ACC112 (cell line): ENCODE measurements at regions not wholly inside any gene's neighbourhood (a gene's known extent, or its start where the extent isn't known, plus 50 kb on each side); places are given as distances from the start of the nearest gene placed in this dataset.
A peak's percentile ranks its signal among the peaks of the same experiment; 100 is the strongest.

Experiments used
- H2AFZ ChIP-seq: fragments of 200-600 bp; sonication (generic); one replicate; pipeline ENCODE4 v1.6.0; 2017; ENCODE audit warnings: antibody characterized with exemption, low read length; ENCODE audit not compliant: unreplicated experiment
- H3K27ac ChIP-seq: fragments of 200-600 bp; sonication (generic); 2 replicates; pipeline ENCODE4 v1.5.1; 2014; ENCODE audit warnings: low read depth, mild to moderate bottlenecking, antibody characterized with exemption, low read length, moderate library complexity
- H3K27me3 ChIP-seq: fragments of 200-600 bp; sonication (generic); 2 replicates; pipeline ENCODE4 v1.6.1; 2014; ENCODE audit warnings: mild to moderate bottlenecking, antibody characterized with exemption, low read length, moderate library complexity, mixed read lengths; ENCODE audit not compliant: insufficient read depth
- H3K36me3 ChIP-seq: fragments of 200-600 bp; sonication (generic); 2 replicates; pipeline ENCODE4 v1.6.1; 2016; ENCODE audit warnings: mild to moderate bottlenecking, antibody characterized with exemption, low read length, moderate library complexity, mixed read lengths; ENCODE audit not compliant: insufficient read depth
- H3K4me1 ChIP-seq: fragments of 200-600 bp; sonication (generic); one replicate; pipeline ENCODE4 v1.6.1; 2016; ENCODE audit warnings: low read length, mixed read lengths; ENCODE audit not compliant: insufficient read depth, unreplicated experiment, control insufficient read depth
- H3K4me3 ChIP-seq: fragments of 200-600 bp; sonication (generic); 2 replicates; pipeline ENCODE4 v1.5.1; 2014; ENCODE audit warnings: mild to moderate bottlenecking, low read depth, low read length
- H3K79me2 ChIP-seq: fragments of 200-600 bp; sonication (generic); one replicate; pipeline ENCODE4 v1.6.0; 2016; ENCODE audit warnings: low read length; ENCODE audit not compliant: control insufficient read depth, unreplicated experiment, insufficient read depth

DNA sequence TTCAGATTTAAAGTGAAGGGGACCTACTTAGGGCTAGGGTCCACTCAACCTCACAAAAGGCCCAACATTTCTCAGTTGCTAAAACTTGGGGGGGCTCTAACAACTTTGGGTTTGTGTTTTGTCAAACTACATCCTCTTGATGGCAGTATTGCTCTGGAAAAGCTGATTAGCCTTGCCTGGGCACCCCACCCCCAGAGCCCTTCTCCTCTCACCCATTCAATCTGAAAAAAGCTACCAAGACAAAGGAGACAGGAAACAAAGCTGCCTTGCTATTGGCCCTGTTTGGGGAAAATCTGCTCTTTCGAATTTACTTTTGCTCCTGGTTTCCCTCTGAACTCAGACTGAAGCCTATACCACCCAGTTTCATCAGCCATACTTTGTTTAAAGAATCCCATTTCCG is 195.2 kb upstream of the STK26 start:
- no peaks in the 10 kb centered on the region for H3K79me2 ChIP-seq

GRCh38 chrX:131828482-131828881 is 194.6 kb upstream of the STK26 start:
- H3K36me3 ChIP-seq, result no peaks in the 10 kb centered on the region
- no peaks in the 10 kb centered on the region for H3K4me1 ChIP-seq
- no peak overlapping the region for H2AFZ ChIP-seq
- H3K27me3 ChIP-seq, result no peaks in the 10 kb centered on the region
- H3K27ac ChIP-seq, result no peak overlapping the region
- no peaks in the 10 kb centered on the region for H3K79me2 ChIP-seq
- no peak overlapping the region for H3K4me3 ChIP-seq

More for the DNA sequence above, 195.2 kb upstream of the STK26 start:
- Histone ChIP-seq H3K4me3 (no peak overlapping the region), H3K36me3 (no peaks in the 10 kb centered on the region), H3K27ac (no peak overlapping the region), H3K27me3 (no peaks in the 10 kb centered on the region), H3K4me1 (no peaks in the 10 kb centered on the region), H2AFZ (no peak overlapping the region)

- Histone ChIP-seq H3K79me2 (no peaks in the 10 kb centered on the region), H3K4me1 (no peaks in the 10 kb centered on the region), H2AFZ (peak overlapping the region; percentile 51), H3K27me3 (no peaks in the 10 kb centered on the region), H3K4me3 (0 out of 2 replicates have a peak overlapping the region, but pooled peaks have one; percentile 8), H3K27ac (no peak overlapping the region), H3K36me3 (no peaks in the 10 kb centered on the region)
These were observed 192.5 kb upstream of the STK26 start for GRCh38 chrX:131830400-131831184.

DNA sequence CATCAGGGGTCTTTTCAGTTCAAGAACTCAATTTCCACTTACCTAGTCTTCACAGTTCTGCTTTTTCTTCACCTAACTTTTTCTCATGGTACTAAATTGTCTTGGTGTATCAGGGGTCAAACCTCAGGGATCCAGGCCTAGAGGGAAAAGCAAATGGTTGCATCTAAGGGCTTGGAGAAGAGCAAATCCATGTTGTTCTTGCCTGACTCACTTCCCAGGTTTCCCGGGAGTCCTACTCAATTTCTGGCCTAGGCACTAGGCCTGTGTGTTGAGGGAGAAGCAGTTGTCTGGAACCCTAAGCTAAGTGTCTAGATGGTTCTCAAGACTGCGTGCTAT is 191.9 kb upstream of the STK26 start:
- Histone ChIP-seq H2AFZ (peak overlapping the region; percentile 51), H3K27me3 (no peaks in the 10 kb centered on the region), H3K4me3 (no peak overlapping the region), H3K4me1 (no peaks in the 10 kb centered on the region), H3K27ac (no peak overlapping the region), H3K36me3 (no peaks in the 10 kb centered on the region), H3K79me2 (no peaks in the 10 kb centered on the region)

- no peak overlapping the region for H2AFZ ChIP-seq
These were observed 186.9 kb upstream of the STK26 start for GRCh38 chrX:131836161-131836560.

DNA sequence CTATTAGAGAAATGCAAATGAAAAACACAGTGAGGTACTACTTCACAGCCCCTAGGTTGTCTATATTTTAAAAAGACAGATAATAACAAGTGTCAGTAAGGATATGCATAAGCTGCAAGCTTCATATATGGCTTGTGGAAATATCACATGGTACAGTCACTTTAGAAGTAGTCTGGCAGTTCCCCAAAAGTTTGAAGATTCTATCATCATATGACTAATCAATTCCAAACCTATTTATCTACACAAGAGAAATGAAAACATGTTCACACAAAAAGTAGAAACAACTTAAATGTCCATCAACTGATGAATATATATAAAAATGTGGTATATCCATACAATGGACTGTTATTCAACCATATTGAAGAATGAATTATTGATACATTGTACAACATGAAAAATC is 185.8 kb upstream of the STK26 start:
- Histone ChIP-seq H3K27me3 (no peaks in the 10 kb centered on the region), H3K36me3 (no peaks in the 10 kb centered on the region), H2AFZ (no peak overlapping the region), H3K4me3 (no peak overlapping the region), H3K4me1 (no peaks in the 10 kb centered on the region), H3K79me2 (no peaks in the 10 kb centered on the region), H3K27ac (no peak overlapping the region)

More at GRCh38 chrX:131836161-131836560, 186.9 kb upstream of the STK26 start:
- H3K79me2 ChIP-seq, result no peaks in the 10 kb centered on the region
- H3K27ac ChIP-seq, result no peak overlapping the region
- no peaks in the 10 kb centered on the region for H3K4me1 ChIP-seq
- H3K27me3 ChIP-seq, result no peaks in the 10 kb centered on the region
- no peaks in the 10 kb centered on the region for H3K36me3 ChIP-seq
- no peak overlapping the region for H3K4me3 ChIP-seq

DNA sequence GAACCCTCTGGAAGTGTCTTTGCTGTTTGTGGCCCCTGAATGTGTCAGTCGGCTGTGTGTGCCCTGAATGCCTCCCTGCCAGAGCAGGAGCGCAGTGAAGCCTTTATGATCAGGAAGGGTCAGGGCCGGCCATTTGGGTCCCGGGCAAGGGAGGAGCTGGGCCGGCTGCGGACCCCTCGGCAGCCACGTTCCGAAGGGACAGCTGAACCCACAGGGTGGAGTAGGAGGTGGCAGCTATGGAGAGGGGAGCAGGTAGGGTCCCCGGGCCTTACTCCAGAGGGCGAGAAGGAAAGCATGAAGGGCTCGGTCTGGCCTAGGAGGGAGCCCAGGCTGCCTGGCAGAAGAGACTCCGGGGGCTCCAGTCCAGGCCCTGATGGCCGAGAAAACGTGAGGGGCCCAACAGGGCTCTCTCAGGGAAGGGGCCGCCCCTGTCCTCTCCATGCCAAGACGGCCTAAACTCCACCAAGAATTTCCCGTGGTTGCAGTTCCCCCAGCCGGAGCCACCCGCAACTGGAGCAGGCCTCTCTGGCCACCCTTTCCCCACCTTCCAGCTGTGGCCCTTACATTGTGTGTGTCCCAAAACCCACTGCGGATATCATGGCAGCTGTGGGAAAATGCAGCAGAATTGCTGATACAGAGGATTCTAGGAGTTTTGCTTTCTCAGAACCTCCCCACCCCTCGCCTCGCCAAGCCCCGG is 182.2 kb upstream of the STK26 start:
- H3K36me3 ChIP-seq, result no peaks in the 10 kb centered on the region
- H3K79me2 ChIP-seq, result no peaks in the 10 kb centered on the region
- no peaks in the 10 kb centered on the region for H3K4me1 ChIP-seq
- peak overlapping the region; percentile 38 for H2AFZ ChIP-seq
- no peak overlapping the region for H3K4me3 ChIP-seq
- no peak overlapping the region for H3K27ac ChIP-seq
- H3K27me3 ChIP-seq, result no peaks in the 10 kb centered on the region

DNA sequence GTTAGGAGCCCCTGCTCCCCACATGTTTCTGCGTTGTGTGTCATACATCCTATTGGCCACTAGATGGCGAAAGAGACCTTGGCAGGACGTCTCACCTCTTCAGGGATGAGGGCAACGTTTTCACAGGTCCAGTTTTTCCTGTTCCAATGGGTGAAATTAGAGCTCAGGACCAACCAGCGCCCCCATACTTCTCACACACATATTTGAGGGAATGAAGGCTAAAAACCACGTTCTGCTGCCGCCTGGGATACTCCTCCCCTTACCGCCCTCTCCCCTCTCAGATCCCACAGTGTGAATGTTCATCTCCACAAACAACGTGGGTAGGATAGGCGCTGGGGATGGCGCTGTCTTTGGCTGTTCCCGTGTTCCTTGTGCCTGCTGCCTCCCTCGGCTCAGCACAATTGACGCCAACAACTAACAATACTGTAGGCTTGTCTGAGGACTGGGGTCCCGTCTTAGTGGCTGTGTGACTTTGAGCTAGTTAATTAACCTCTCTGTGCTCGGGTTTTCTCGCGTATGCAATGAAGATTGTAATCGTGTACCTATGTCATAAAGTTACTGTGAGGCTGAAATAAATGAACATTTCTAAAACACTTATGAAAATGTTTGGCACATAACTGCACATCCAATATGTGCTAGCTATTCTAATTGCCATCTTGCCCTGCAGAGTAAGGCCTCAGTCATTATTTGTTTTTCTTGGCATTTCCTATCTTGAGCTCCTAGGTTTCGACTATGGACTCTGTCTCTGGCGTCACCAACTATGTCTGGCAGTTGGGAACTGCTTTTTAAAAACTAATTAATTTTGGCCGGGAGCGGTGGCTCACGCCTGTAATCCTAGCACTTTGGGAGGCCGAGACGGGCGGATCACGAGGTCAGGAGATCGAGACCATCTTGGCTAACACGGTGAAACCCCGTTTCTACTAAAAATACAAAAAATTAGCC is 181.3 kb upstream of the STK26 start:
- Histone ChIP-seq H3K27me3 (no peaks in the 10 kb centered on the region), H3K4me3 (no peak overlapping the region), H3K27ac (no peak overlapping the region), H3K4me1 (no peaks in the 10 kb centered on the region), H2AFZ (peak overlapping the region; percentile 81), H3K79me2 (no peaks in the 10 kb centered on the region), H3K36me3 (no peaks in the 10 kb centered on the region)

DNA sequence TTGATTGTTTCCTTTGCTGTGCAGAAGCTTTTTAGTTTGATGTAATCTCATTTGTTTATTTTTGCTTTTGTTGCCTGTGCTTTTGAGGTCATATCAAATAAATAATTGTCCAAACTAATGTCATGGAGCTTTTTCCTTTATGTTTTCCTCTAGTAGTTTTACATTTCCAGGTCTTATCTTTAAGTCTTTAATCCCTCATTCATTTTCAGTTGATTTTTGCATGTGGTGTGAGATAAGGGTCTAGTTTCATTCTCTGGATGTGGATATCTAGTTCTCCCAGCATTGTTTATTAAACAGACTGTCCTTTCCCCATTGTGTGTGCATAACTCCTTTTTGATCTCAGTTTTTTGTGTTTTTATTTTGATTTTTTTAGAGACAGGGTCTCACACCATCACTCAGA is 179.1 kb upstream of the STK26 start:
- no peak overlapping the region for H2AFZ ChIP-seq
- no peaks in the 10 kb centered on the region for H3K4me1 ChIP-seq
- H3K79me2 ChIP-seq, result no peaks in the 10 kb centered on the region
- H3K36me3 ChIP-seq, result no peaks in the 10 kb centered on the region
- H3K27ac ChIP-seq, result no peak overlapping the region
- H3K27me3 ChIP-seq, result no peaks in the 10 kb centered on the region
- no peak overlapping the region for H3K4me3 ChIP-seq

- Histone ChIP-seq H3K79me2 (no peaks in the 10 kb centered on the region), H3K36me3 (no peaks in the 10 kb centered on the region), H3K27me3 (no peaks in the 10 kb centered on the region), H3K4me1 (no peaks in the 10 kb centered on the region), H2AFZ (no peak overlapping the region), H3K27ac (no peak overlapping the region), H3K4me3 (no peak overlapping the region)
These were observed 177.9 kb upstream of the STK26 start for GRCh38 chrX:131845201-131845600.
